ENCODE measurements at regions not wholly inside any gene's neighbourhood (a gene's known extent, or its start where the extent isn't known, plus 50 kb on each side); places are given as distances from the start of the nearest gene placed in this dataset.

- Mint-ChIP-seq H3K4me3 (no peak overlapping the region), H3K4me1 (ENCODE audit: low read depth) (no peaks in the 10 kb centered on the region), H3K36me3 (ENCODE audit: low read depth) (no peaks in the 10 kb centered on the region), H3K9me3 (no peaks in the 10 kb centered on the region), H3K27ac (no peak overlapping the region), H3K27me3 (no peaks in the 10 kb centered on the region)
- Histone ChIP-seq H3K4me3 (ENCODE audit: low read length) (no peak overlapping the region), H3K36me3 (ENCODE audit: insufficient read depth, low read length) (no peaks in the 10 kb centered on the region), H3K4me1 (ENCODE audit: insufficient read depth, low read length) (no peaks in the 10 kb centered on the region), H3K27me3 (ENCODE audit: control insufficient read depth in 1 of 2, insufficient read depth in 2 of 2, low read length in 2 of 2) (no peaks in the 10 kb centered on the region), H3K27ac (ENCODE audit: low read depth in 1 of 2, low read length in 2 of 2) (no peak overlapping the region), H3K9me3 (ENCODE audit: control insufficient read depth in 1 of 2, insufficient read depth in 1 of 2, low read length in 2 of 2) (no peaks in the 10 kb centered on the region)
- CTCF ChIA-PET = no interaction called here
- intact Hi-C loops (cut with DNase I, micrococcal nuclease) = no loop called here
- ATAC-seq (ENCODE audit: poor library complexity) (no peak), DNase-seq (no peak)
- POLR2A ChIA-PET = no interaction called here
- TF ChIP-seq CTCF (IDR thresholded peaks at IDR 0.05) = no peak
Measured at GRCh38 chr4:36815536-36815935, 429.0 kb upstream of the NWD2 start.

GRCh38 chr4:36823199-36823967 lies 421.2 kb upstream of the NWD2 start:
- H3K4me3 Mint-ChIP-seq = no peak overlapping the region
- no peak overlapping the region for H3K27ac ChIP-seq (ENCODE audit: low read depth in 1 of 2, low read length in 2 of 2)
- no peaks in the 10 kb centered on the region for H3K27me3 ChIP-seq (ENCODE audit: control insufficient read depth in 1 of 2, insufficient read depth in 2 of 2, low read length in 2 of 2)
- ChIA-PET POLR2A (no interaction called here), CTCF (no interaction called here)
- no peak for ATAC-seq (ENCODE audit: poor library complexity)
- no peaks in the 10 kb centered on the region for H3K4me1 ChIP-seq (ENCODE audit: insufficient read depth, low read length)
- no peak for TF ChIP-seq CTCF (IDR thresholded peaks at IDR 0.05)
- intact Hi-C loops (cut with DNase I, micrococcal nuclease) = no loop called here
- peaks cover 0 to 7% of the 10 kb centered on the region in 2 experiments for H3K9me3 ChIP-seq (ENCODE audit: control insufficient read depth in 1 of 2, insufficient read depth in 1 of 2, low read length in 2 of 2)
- no peak overlapping the region for H3K27ac Mint-ChIP-seq
- no peaks in the 10 kb centered on the region for H3K36me3 Mint-ChIP-seq (ENCODE audit: low read depth)
- H3K4me3 ChIP-seq (ENCODE audit: low read length) = no peak overlapping the region
- H3K36me3 ChIP-seq (ENCODE audit: insufficient read depth, low read length) = no peaks in the 10 kb centered on the region
- DNase-seq = no peak
- peaks cover 4% of the 10 kb centered on the region for H3K27me3 Mint-ChIP-seq
- H3K9me3 Mint-ChIP-seq = peaks cover 3% of the 10 kb centered on the region
- H3K4me1 Mint-ChIP-seq (ENCODE audit: low read depth) = no peaks in the 10 kb centered on the region

- no peak for TF ChIP-seq CTCF (IDR thresholded peaks at IDR 0.05)
- intact Hi-C loops (cut with DNase I, micrococcal nuclease) = no loop called here
- no peaks in the 10 kb centered on the region for H3K27me3 ChIP-seq (ENCODE audit: control insufficient read depth in 1 of 2, insufficient read depth in 2 of 2, low read length in 2 of 2)
- H3K9me3 ChIP-seq (ENCODE audit: control insufficient read depth in 1 of 2, insufficient read depth in 1 of 2, low read length in 2 of 2) = peaks cover 0 to 7% of the 10 kb centered on the region in 2 experiments
- H3K4me1 Mint-ChIP-seq (ENCODE audit: low read depth) = no peaks in the 10 kb centered on the region
- ATAC-seq (ENCODE audit: poor library complexity) (no peak), DNase-seq (no peak)
- no peak overlapping the region for H3K4me3 ChIP-seq (ENCODE audit: low read length)
- H3K27ac ChIP-seq (ENCODE audit: low read depth in 1 of 2, low read length in 2 of 2) = no peak overlapping the region
- POLR2A ChIA-PET = no interaction called here
- H3K36me3 ChIP-seq (ENCODE audit: insufficient read depth, low read length) = no peaks in the 10 kb centered on the region
- H3K27ac Mint-ChIP-seq = no peak overlapping the region
- no peaks in the 10 kb centered on the region for H3K36me3 Mint-ChIP-seq (ENCODE audit: low read depth)
- H3K27me3 Mint-ChIP-seq = peaks cover 4% of the 10 kb centered on the region
- CTCF ChIA-PET = no interaction called here
- H3K4me1 ChIP-seq (ENCODE audit: insufficient read depth, low read length) = no peaks in the 10 kb centered on the region
- no peak overlapping the region for H3K4me3 Mint-ChIP-seq
- peaks cover 3% of the 10 kb centered on the region for H3K9me3 Mint-ChIP-seq
Measured at GRCh38 chr4:36824682-36825081, 419.9 kb upstream of the NWD2 start.

Data from CD4-positive, alpha-beta T cell (primary cell).